HepG2 (cell line): ENCODE measurements at regions not wholly inside any gene's neighbourhood (a gene's known extent, or its start where the extent isn't known, plus 50 kb on each side); places are given as distances from the start of the nearest gene placed in this dataset.

Experiments
- ATAC-seq: fragments of 200-7000 bp; cut with Tn5 transposase; 3 replicates; pipeline ENCODE4 v1.9.1; 2020; ENCODE audit warnings: mild to moderate bottlenecking, moderate library complexity
- BruUV-seq: library from RNA; stranded (reverse); fragments of 400-500 nt; replicated peaks from 2 replicates; lab custom pipeline; 2021; lab: Mats Ljungman, UMichigan
- CTCF ChIA-PET: fragments of 300-600 bp; formaldehyde crosslinking; extraction: SDS; loops from one replicate; lab custom pipeline; 2021; ENCODE audit warnings: low total read pairs, inconsistent platforms, low intra/inter-chr PET ratio; lab: Yijun Ruan, JAX
- POLR2A ChIA-PET: fragments of 350-600 bp; sonication (Branson Sonifier 250); formaldehyde crosslinking; loops from one replicate; lab custom pipeline; 2020; ENCODE audit warnings: antibody characterized with exemption, inconsistent platforms; lab: Yijun Ruan, JAX
- DNase-seq: peaks from one replicate; pipeline ENCODE4 v3.0.0-alpha.2; 2015; ENCODE audit warnings: low spot score
- FAIRE-seq: peaks from 3 replicates; lab custom pipeline; 2011; peaks lifted over from hg19 to GRCh38; lab: Jason Lieb, UNC
- H2AFZ ChIP-seq: one replicate; pipeline ENCODE4 v1.6.1; 2011; ENCODE audit warnings: low read length, inconsistent platforms
- H3K27ac ChIP-seq: fragments of 300-600 bp; 3 replicates; pipeline ENCODE4 v1.8.0; 2011; ENCODE audit warnings: mixed run types, mild to moderate bottlenecking, mixed read lengths, low read length, inconsistent platforms; ENCODE audit not compliant: insufficient read depth; ENCODE audit errors: extremely low read length
- H3K27me3 ChIP-seq, 2 experiments: fragments of 200-600 bp in 1 of 2; 2 replicates in 1 of 2; 3 replicates in 1 of 2; pipeline versions ENCODE4 v1.6.0 to v1.8.0; 2011; ENCODE audit warnings: low read length in 2 of 2, mild to moderate bottlenecking in 2 of 2, moderate library complexity in 2 of 2, inconsistent platforms in 1 of 2; ENCODE audit not compliant: insufficient read depth in 2 of 2, control insufficient read depth in 1 of 2
- H3K36me3 ChIP-seq, 2 experiments: fragments of 200-600 bp in 1 of 2; replicated peaks in 1 of 2; 2 replicates in 1 of 2; 3 replicates in 1 of 2; pipeline versions ENCODE4 v1.5.1 to v1.8.0; 2011; ENCODE audit warnings: low read length in 2 of 2, inconsistent platforms in 1 of 2; ENCODE audit not compliant: insufficient read depth in 2 of 2, control insufficient read depth in 1 of 2
- H3K4me1 ChIP-seq: 2 replicates; pipeline ENCODE4 v1.5.1; 2012; ENCODE audit warnings: low read length, inconsistent platforms; ENCODE audit not compliant: insufficient read depth
- H3K4me2 ChIP-seq: 2 replicates; pipeline ENCODE4 v1.6.0; 2011; ENCODE audit warnings: low read depth, low read length, inconsistent platforms
- H3K4me3 ChIP-seq, 3 experiments: fragments of 200-600 bp in 1 of 3; sonication (generic), shearing (Covaris generic) in 1 of 3; replicated peaks in 1 of 3; 2 replicates each; pipeline ENCODE4 v1.5.1; 2011 to 2016; ENCODE audit warnings: low read length in 3 of 3, inconsistent platforms in 2 of 3, low read depth in 2 of 3, mild to moderate bottlenecking in 2 of 3, control low read depth in 1 of 3, mixed read lengths in 1 of 3; ENCODE audit not compliant: insufficient read depth in 1 of 3
- H3K79me2 ChIP-seq: one replicate; pipeline ENCODE4 v1.6.1; 2011; ENCODE audit warnings: low read length, inconsistent platforms; ENCODE audit not compliant: insufficient read depth
- H3K9ac ChIP-seq: 2 replicates; pipeline ENCODE4 v1.6.0; 2011; ENCODE audit warnings: mild to moderate bottlenecking, low read depth, low read length, inconsistent platforms; ENCODE audit not compliant: insufficient read depth
- H3K9me3 ChIP-seq: 2 replicates; pipeline ENCODE4 v1.5.1; 2012; ENCODE audit warnings: mild to moderate bottlenecking, low read length
- H4K20me1 ChIP-seq: 2 replicates; pipeline ENCODE4 v1.6.0; 2011; ENCODE audit warnings: inconsistent platforms, mild to moderate bottlenecking, low read length, moderate library complexity; ENCODE audit not compliant: insufficient read depth
- CENPT ChIP-seq: sonication (generic); formaldehyde crosslinking; IDR thresholded peaks from 2 replicates; pipeline ENCODE4 v1.8.0; 2022; ENCODE audit warnings: low read depth, mild to moderate bottlenecking, moderate library complexity, missing genetic modification reagents
- ISL2 ChIP-seq: sonication (generic); formaldehyde crosslinking; IDR thresholded peaks from 2 replicates; pipeline ENCODE4 v1.5.0; 2020; ENCODE audit warnings: missing genetic modification reagents
- SOX13 ChIP-seq, 3 experiments: fragments of 450-650 bp in 1 of 3; sonication (generic) in 1 of 3; formaldehyde crosslinking in 1 of 3; IDR thresholded peaks in 2 of 3; conservative IDR thresholded peaks in 1 of 3; 2 replicates each; pipeline versions ENCODE4 v1.5.0 to v1.6.1; 2016 to 2020; ENCODE audit warnings: antibody characterized with exemption in 1 of 3, mild to moderate bottlenecking in 1 of 3, missing compliant biosample characterization in 1 of 3, missing genetic modification reagents in 1 of 3, moderate library complexity in 1 of 3
- ZNF318 ChIP-seq: sonication (generic); formaldehyde crosslinking; IDR thresholded peaks from 2 replicates; pipeline ENCODE4 v1.4.0; 2020; ENCODE audit warnings: mild to moderate bottlenecking, missing genetic modification reagents
- WGBS: methylation state at CpG from one replicate; pipeline ENCODE4 v1.1.6; 2017; ENCODE audit warnings: low lambda C conversion rate; 5-methylcytosine and 5-hydroxymethylcytosine counted together
- in situ Hi-C: cut with HindIII; loops from 2 replicates; pipeline ENCODE4 v1.10.0; 2017; ENCODE audit warnings: low pct_unique_long_range_greater_than_20kb; ENCODE audit not compliant: extremely low pct_ligation_motif_present
- intact Hi-C: fragments of 100-400 bp; cut with micrococcal nuclease; formaldehyde crosslinking; loops from one replicate; pipeline ENCODE4 v1.10.0; 2022; ENCODE audit not compliant: unreplicated experiment

- TF ChIP-seq ZNF318 (CRISPR knock-in tag), result no peak
Observed at GRCh38 chr4:14180166-14180565, 552.6 kb upstream of the BOD1L1 start (continued).

- Histone ChIP-seq H3K4me2 (no peak overlapping the region), H3K9ac (no peak overlapping the region), H4K20me1 (no peaks in the 10 kb centered on the region), H3K4me3 (no peak overlapping the region), H3K27ac (no peak overlapping the region), H3K9me3 (peaks cover 86% of the 10 kb centered on the region), H3K36me3 (no peaks in the 10 kb centered on the region), H2AFZ (no peak overlapping the region), H3K4me1 (no peaks in the 10 kb centered on the region), H3K79me2 (no peaks in the 10 kb centered on the region), H3K27me3 (no peaks in the 10 kb centered on the region)
- FAIRE-seq (no peak), DNase-seq (no peak), ATAC-seq (no peak)
- intact Hi-C loops (no loop called here), in situ Hi-C loops (no loop called here)
- BruUV-seq, result no TSS peak
- CTCF ChIA-PET, result no interaction called here
- TF ChIP-seq SOX13 (IDR thresholded peaks at IDR 0.05), result no peak
- TF ChIP-seq SOX13 (CRISPR knock-in tag; conservative IDR thresholded peaks at IDR 0.05 in 1 of 2, IDR thresholded peaks at IDR 0.05 in 1 of 2), result 0 out of 4 replicates have a peak, but pooled peaks of 1 of the 2 experiments have one; percentile 15
- 0 out of 2 replicates have a peak, but pooled peaks have one; percentile 16 for TF ChIP-seq ISL2 (CRISPR knock-in tag)
- TF ChIP-seq CENPT (CRISPR knock-in tag), result no peak
- WGBS, result under 1% methylated on average over 6 of the region's 6 CpGs
- POLR2A ChIA-PET, result no interaction called here
Observed at GRCh38 chr4:14180983-14181601, 553.6 kb upstream of the BOD1L1 start.
